ENCODE measurements at regions not wholly inside any gene's neighbourhood (a gene's known extent, or its start where the extent isn't known, plus 50 kb on each side); places are given as distances from the start of the nearest gene placed in this dataset.

- Histone ChIP-seq H3K36me3 (ENCODE audit: low read depth) (no peaks in the 10 kb centered on the region), H3K9me2 (ENCODE audit: insufficient read depth) (no peaks in the 10 kb centered on the region), H3K79me2 (ENCODE audit: insufficient read depth) (no peaks in the 10 kb centered on the region), H3K4me3 (no peak overlapping the region), H3K4me1 (ENCODE audit: insufficient read depth) (peaks cover 21% of the 10 kb centered on the region), H3F3A (ENCODE audit: insufficient read depth) (peaks cover 22% of the 10 kb centered on the region), H3K9ac (no peak overlapping the region), H2AFZ (no peak overlapping the region), H3K4me2 (ENCODE audit: unreplicated experiment) (no peak overlapping the region), H3K27ac (no peak overlapping the region), H4K20me1 (ENCODE audit: insufficient read depth) (no peaks in the 10 kb centered on the region), H3K9me3 (ENCODE audit: low read depth) (no peaks in the 10 kb centered on the region), H3K27me3 (replicated peaks; ENCODE audit: insufficient read depth) (no peaks in the 10 kb centered on the region)
- peak; percentile 32 for DNase-seq
- in situ Hi-C loops (cut with MboI), result no loop called here
- 71 to 73% methylated on average over 2 of the region's 2 CpGs for WGBS, 2 experiments (ENCODE audit: low coverage in 1 of 2, low lambda C conversion rate in 2 of 2, missing lambda C conversion rate in 2 of 2)
- TF ChIP-seq EZH2 (IDR thresholded peaks at IDR 0.05; ENCODE audit: insufficient read depth, poor library complexity, severe bottlenecking) (no peak), EZH2phosphoT487 (IDR thresholded peaks at IDR 0.05; ENCODE audit: insufficient read depth, low read depth) (no peak)
These were observed 97.4 kb downstream of the SNX5 start for GRCh38 chr20:17871181-17871580.

GRCh38 chr20:17870086-17870740 is 98.4 kb downstream of the SNX5 start:
- DNase-seq, result peak; percentile 71
- peak overlapping the region; percentile 56; the same call in 1 of the 2 replicates for H3K4me3 ChIP-seq
- no peaks in the 10 kb centered on the region for H3K9me2 ChIP-seq (ENCODE audit: insufficient read depth)
- H3K9ac ChIP-seq, result peak overlapping the region; percentile 73
- H3K27ac ChIP-seq, result no peak overlapping the region
- no peaks in the 10 kb centered on the region for H3K79me2 ChIP-seq (ENCODE audit: insufficient read depth)
- H3F3A ChIP-seq (ENCODE audit: insufficient read depth), result peaks cover 22% of the 10 kb centered on the region
- H3K9me3 ChIP-seq (ENCODE audit: low read depth), result no peaks in the 10 kb centered on the region
- no peaks in the 10 kb centered on the region for H3K27me3 ChIP-seq (replicated peaks; ENCODE audit: insufficient read depth)
- no peaks in the 10 kb centered on the region for H4K20me1 ChIP-seq (ENCODE audit: insufficient read depth)
- WGBS, 2 experiments (ENCODE audit: low coverage in 1 of 2, low lambda C conversion rate in 2 of 2, missing lambda C conversion rate in 2 of 2), result 5 to 15% methylated on average over 17 of the region's 17 CpGs
- peak overlapping the region; percentile 80 for H3K4me2 ChIP-seq (ENCODE audit: unreplicated experiment)
- TF ChIP-seq EZH2 (IDR thresholded peaks at IDR 0.05; ENCODE audit: insufficient read depth, poor library complexity, severe bottlenecking) (no peak), EZH2phosphoT487 (IDR thresholded peaks at IDR 0.05; ENCODE audit: insufficient read depth, low read depth) (no peak)
- in situ Hi-C loops (cut with MboI), result no loop called here
- no peaks in the 10 kb centered on the region for H3K36me3 ChIP-seq (ENCODE audit: low read depth)
- peak overlapping the region; percentile 82 for H2AFZ ChIP-seq
- peaks cover 14% of the 10 kb centered on the region for H3K4me1 ChIP-seq (ENCODE audit: insufficient read depth)

- peak overlapping the region; percentile 80 for H3K4me2 ChIP-seq (ENCODE audit: unreplicated experiment)
- no peaks in the 10 kb centered on the region for H3K36me3 ChIP-seq (ENCODE audit: low read depth)
- 83% methylated on average over 12 of the region's 12 CpGs for WGBS, 2 experiments (ENCODE audit: low coverage in 1 of 2, low lambda C conversion rate in 2 of 2, missing lambda C conversion rate in 2 of 2)
- H3K27ac ChIP-seq, result no peak overlapping the region
- TF ChIP-seq EZH2phosphoT487 (IDR thresholded peaks at IDR 0.05; ENCODE audit: insufficient read depth, low read depth), result no peak
- TF ChIP-seq EZH2 (IDR thresholded peaks at IDR 0.05; ENCODE audit: insufficient read depth, poor library complexity, severe bottlenecking), result no peak
- peaks cover 20% of the 10 kb centered on the region for H3F3A ChIP-seq (ENCODE audit: insufficient read depth)
- H3K4me3 ChIP-seq, result 0 out of 2 replicates have a peak overlapping the region, but pooled peaks have one; percentile 56
- H3K4me1 ChIP-seq (ENCODE audit: insufficient read depth), result peaks cover 12% of the 10 kb centered on the region
- peak overlapping the region; percentile 73 for H3K9ac ChIP-seq
- in situ Hi-C loops (cut with MboI), result no loop called here
- H3K9me2 ChIP-seq (ENCODE audit: insufficient read depth), result no peaks in the 10 kb centered on the region
- H2AFZ ChIP-seq, result peak overlapping the region; percentile 82
- no peaks in the 10 kb centered on the region for H3K79me2 ChIP-seq (ENCODE audit: insufficient read depth)
- no peaks in the 10 kb centered on the region for H4K20me1 ChIP-seq (ENCODE audit: insufficient read depth)
- no peaks in the 10 kb centered on the region for H3K9me3 ChIP-seq (ENCODE audit: low read depth)
- H3K27me3 ChIP-seq (replicated peaks; ENCODE audit: insufficient read depth), result no peaks in the 10 kb centered on the region
- no peak for DNase-seq
These were observed 99.1 kb downstream of the SNX5 start for GRCh38 chr20:17869295-17869994.

- no peaks in the 10 kb centered on the region for H3K9me2 ChIP-seq (ENCODE audit: insufficient read depth)
- no peak for TF ChIP-seq EZH2phosphoT487 (IDR thresholded peaks at IDR 0.05; ENCODE audit: insufficient read depth, low read depth)
- TF ChIP-seq EZH2 (IDR thresholded peaks at IDR 0.05; ENCODE audit: insufficient read depth, poor library complexity, severe bottlenecking), result no peak
- H3K9me3 ChIP-seq (ENCODE audit: low read depth), result no peaks in the 10 kb centered on the region
- no peaks in the 10 kb centered on the region for H4K20me1 ChIP-seq (ENCODE audit: insufficient read depth)
- no peaks in the 10 kb centered on the region for H3K36me3 ChIP-seq (ENCODE audit: low read depth)
- H3F3A ChIP-seq (ENCODE audit: insufficient read depth), result peaks cover 17% of the 10 kb centered on the region
- in situ Hi-C loops (cut with MboI), result no loop called here
- no peak overlapping the region for H3K4me2 ChIP-seq (ENCODE audit: unreplicated experiment)
- H3K27me3 ChIP-seq (replicated peaks; ENCODE audit: insufficient read depth), result no peaks in the 10 kb centered on the region
- H3K27ac ChIP-seq, result no peak overlapping the region
- H3K9ac ChIP-seq, result no peak overlapping the region
- H3K4me3 ChIP-seq, result no peak overlapping the region
- no peaks in the 10 kb centered on the region for H3K79me2 ChIP-seq (ENCODE audit: insufficient read depth)
- peaks cover 11% of the 10 kb centered on the region for H3K4me1 ChIP-seq (ENCODE audit: insufficient read depth)
- DNase-seq, result no peak
- WGBS, 2 experiments (ENCODE audit: low coverage in 1 of 2, low lambda C conversion rate in 2 of 2, missing lambda C conversion rate in 2 of 2), result 89 to 92% methylated on average over 4 of the region's 4 CpGs
- H2AFZ ChIP-seq, result no peak overlapping the region
These were observed 99.8 kb downstream of the SNX5 start for GRCh38 chr20:17868700-17869231.
